Gastrocnemius medialis (tissue), 4 donors: ENCODE measurements at regions not wholly inside any gene's neighbourhood (a gene's known extent, or its start where the extent isn't known, plus 50 kb on each side); places are given as distances from the start of the nearest gene placed in this dataset.

Experiments used
- ATAC-seq, 2 donors: fragments of 150-250 bp; one replicate each; pipeline ENCODE4 v1.9.1; 2016
- DNase-seq, 2 donors: peaks; one replicate each; pipeline ENCODE4 v3.0.0-alpha.2; 2019
- H3K27ac ChIP-seq, 4 donors: fragments of 200-600 bp; sonication (generic); 1 replicate in 1 of 4; 2 replicates in 3 of 4; pipeline ENCODE4 v1.5.1; 2016 to 2018; ENCODE audit warnings: mild to moderate bottlenecking in 2 of 4, moderate library complexity in 1 of 4
- H3K27me3 ChIP-seq, 3 donors: fragments of 200-600 bp; sonication (generic) in 2 of 3; 1 replicate in 1 of 3; 2 replicates in 2 of 3; pipeline versions ENCODE4 v1.5.1 to v1.6.0; 2016 to 2019; ENCODE audit warnings: mild to moderate bottlenecking in 1 of 3, moderate library complexity in 1 of 3
- H3K36me3 ChIP-seq, 2 donors: fragments of 200-600 bp; sonication (generic) in 1 of 2; one replicate each; pipeline ENCODE4 v1.5.1; 2017 to 2018
- H3K4me1 ChIP-seq, 2 donors: fragments of 200-600 bp; sonication (generic) in 1 of 2; one replicate each; pipeline ENCODE4 v1.5.1; 2016 to 2017; ENCODE audit warnings: mild to moderate bottlenecking in 2 of 2
- H3K4me3 ChIP-seq, 4 donors: fragments of 200-600 bp; sonication (generic) in 3 of 4; 1 replicate in 1 of 4; 2 replicates in 3 of 4; pipeline ENCODE4 v1.5.1; 2016 to 2019; ENCODE audit warnings: mild to moderate bottlenecking in 2 of 4
- H3K9me3 ChIP-seq, 3 donors: fragments of 200-600 bp; sonication (generic) in 2 of 3; 1 replicate in 1 of 3; 2 replicates in 2 of 3; pipeline ENCODE4 v1.5.1; 2016 to 2019
- CTCF ChIP-seq, 5 experiments: fragments of 450-650 bp in 3 of 5; fragments of 200-600 bp in 2 of 5; sonication (generic) in 2 of 5; IDR thresholded peaks in 4 of 5; conservative IDR thresholded peaks in 1 of 5; 1 replicate in 4 of 5; 2 replicates in 1 of 5; pipeline ENCODE4 v1.5.1; 2016 to 2019; ENCODE audit warnings: antibody characterized with exemption in 5 of 5, mild to moderate bottlenecking in 3 of 5, moderate library complexity in 3 of 5
- POLR2A ChIP-seq, 2 donors: fragments of 450-650 bp; IDR thresholded peaks; one replicate each; pipeline ENCODE4 v1.6.1; 2017; ENCODE audit warnings: antibody characterized with exemption in 2 of 2, mild to moderate bottlenecking in 2 of 2, moderate library complexity in 2 of 2
- in situ Hi-C, 4 donors: fragments of 200-750 bp; cut with MboI; loops; one replicate each; pipeline versions ENCODE4 v1.15.0 to v1.8.0; 2017; ENCODE audit warnings: low sequenced_read_pairs in 4 of 4
- intact Hi-C: fragments of 100-400 bp; cut with DNase I; formaldehyde crosslinking; loops from one replicate; pipeline ENCODE4 v1.15.1; 2023; ENCODE audit warnings: low total_unique reads

- Histone ChIP-seq H3K27ac (no peak overlapping the region), H3K4me1 (no peaks in the 10 kb centered on the region), H3K9me3 (no peaks in the 10 kb centered on the region), H3K36me3 (no peaks in the 10 kb centered on the region), H3K4me3 (no peak overlapping the region), H3K27me3 (no peaks in the 10 kb centered on the region)
- in situ Hi-C loops (no loop called here), intact Hi-C loops (no loop called here)
- DNase-seq (no peak), ATAC-seq (no peak)
- no peak for TF ChIP-seq CTCF (IDR thresholded peaks at IDR 0.05 in 4 of 5, conservative IDR thresholded peaks at IDR 0.05 in 1 of 5)
- TF ChIP-seq POLR2A (IDR thresholded peaks at IDR 0.05) = no peak
Observed at GRCh38 chr2:79453918-79454317, 58.9 kb upstream of the CTNNA2 start.

- Histone ChIP-seq H3K9me3 (no peaks in the 10 kb centered on the region), H3K27me3 (no peaks in the 10 kb centered on the region), H3K4me3 (no peak overlapping the region), H3K27ac (no peak overlapping the region), H3K4me1 (no peaks in the 10 kb centered on the region), H3K36me3 (no peaks in the 10 kb centered on the region)
- in situ Hi-C loops = no loop called here
- ATAC-seq (no peak), DNase-seq (no peak)
- TF ChIP-seq CTCF (IDR thresholded peaks at IDR 0.05 in 4 of 5, conservative IDR thresholded peaks at IDR 0.05 in 1 of 5) = no peak
- TF ChIP-seq POLR2A (IDR thresholded peaks at IDR 0.05) = no peak
- intact Hi-C loops = no loop called here
Observed at GRCh38 chr2:79452651-79453050, 60.2 kb upstream of the CTNNA2 start.

- no peaks in the 10 kb centered on the region for H3K4me1 ChIP-seq
- DNase-seq (no peak), ATAC-seq (no peak)
- H3K4me3 ChIP-seq = no peak overlapping the region
- intact Hi-C loops (no loop called here), in situ Hi-C loops (no loop called here)
- no peaks in the 10 kb centered on the region for H3K36me3 ChIP-seq
- H3K27ac ChIP-seq = no peak overlapping the region
- no peaks in the 10 kb centered on the region for H3K9me3 ChIP-seq
- H3K27me3 ChIP-seq = no peaks in the 10 kb centered on the region
- TF ChIP-seq POLR2A (IDR thresholded peaks at IDR 0.05) (no peak), CTCF (IDR thresholded peaks at IDR 0.05 in 4 of 5, conservative IDR thresholded peaks at IDR 0.05 in 1 of 5) (no peak)
Observed at GRCh38 chr2:79447463-79447862, 65.4 kb upstream of the CTNNA2 start.

GRCh38 chr2:79446313-79446712 is 66.5 kb upstream of the CTNNA2 start:
- no peak for ATAC-seq
- in situ Hi-C loops = no loop called here
- Histone ChIP-seq H3K4me1 (no peaks in the 10 kb centered on the region), H3K27me3 (no peaks in the 10 kb centered on the region), H3K27ac (no peak overlapping the region), H3K4me3 (no peak overlapping the region), H3K36me3 (no peaks in the 10 kb centered on the region), H3K9me3 (no peaks in the 10 kb centered on the region)
- DNase-seq = no peak
- intact Hi-C loops = no loop called here
- TF ChIP-seq CTCF (IDR thresholded peaks at IDR 0.05 in 4 of 5, conservative IDR thresholded peaks at IDR 0.05 in 1 of 5) = no peak
- no peak for TF ChIP-seq POLR2A (IDR thresholded peaks at IDR 0.05)
